ENCODE measurements at regions not wholly inside any gene's neighbourhood (a gene's known extent, or its start where the extent isn't known, plus 50 kb on each side); places are given as distances from the start of the nearest gene placed in this dataset.

GRCh38 chr2:147713349-147713748 is 131.5 kb upstream of the ACVR2A start:
- intact Hi-C loops (cut with DNase I), result no loop called here
- DNase-seq, result no peak

DNA sequence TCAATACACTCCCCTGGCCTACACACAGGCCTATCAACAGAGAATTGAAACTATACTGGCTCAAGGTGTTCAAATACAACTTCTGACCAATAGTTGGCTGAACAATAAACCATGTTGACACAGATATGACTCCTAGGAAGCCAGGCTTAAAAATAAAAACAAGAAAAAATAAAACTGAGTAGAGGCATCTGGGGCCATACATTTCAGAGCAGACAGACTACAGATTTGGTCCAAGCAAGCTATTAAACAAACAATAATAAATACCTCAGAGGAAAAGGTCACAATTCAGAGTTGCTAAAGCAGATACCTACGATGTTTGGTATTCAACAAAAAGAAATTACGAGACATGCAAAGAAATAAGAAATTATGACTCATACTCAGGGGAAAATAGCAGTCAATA is 132.8 kb upstream of the ACVR2A start:
- no peak for DNase-seq
- intact Hi-C loops (cut with DNase I), result no loop called here

- no peak for DNase-seq
- intact Hi-C loops (cut with DNase I), result no loop called here
Measured at GRCh38 chr2:147711031-147711430, 133.8 kb upstream of the ACVR2A start.

- intact Hi-C loops (cut with DNase I), result no loop called here
Measured at GRCh38 chr2:147709655-147710054, 135.2 kb upstream of the ACVR2A start.

GRCh38 chr2:147703171-147703570 is 141.7 kb upstream of the ACVR2A start:
- intact Hi-C loops (cut with DNase I), result no loop called here
- no peak for DNase-seq

More at GRCh38 chr2:147709655-147710054, 135.2 kb upstream of the ACVR2A start:
- DNase-seq, result no peak

- intact Hi-C loops (cut with DNase I), result no loop called here
- DNase-seq, result no peak
Measured at GRCh38 chr2:147698166-147698565, 146.7 kb upstream of the ACVR2A start.

DNA sequence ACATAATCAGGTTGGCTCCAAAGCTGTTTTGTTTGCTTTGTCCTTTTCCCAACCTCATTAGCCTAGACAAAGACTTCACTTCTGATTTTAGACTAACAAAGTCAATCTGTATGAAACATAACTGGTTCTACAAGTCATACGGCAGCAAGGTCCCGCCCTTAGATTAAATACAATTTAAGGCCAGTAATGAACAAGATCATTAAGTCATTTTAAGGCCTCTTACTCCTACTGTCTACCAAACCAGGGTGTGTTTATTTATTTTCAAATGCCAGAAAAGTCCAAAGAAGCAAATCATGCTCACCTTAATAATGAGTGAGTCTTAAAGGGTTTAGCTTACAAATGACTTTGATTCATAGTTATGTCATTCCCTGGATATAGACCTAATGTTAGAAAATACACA is 148.4 kb upstream of the ACVR2A start:
- DNase-seq, result no peak
- intact Hi-C loops (cut with DNase I), result no loop called here

- peak in 1 of 42 donors; percentile 2 for DNase-seq
- intact Hi-C loops (cut with DNase I), result no loop called here
Measured at GRCh38 chr2:147689220-147689909, 155.5 kb upstream of the ACVR2A start.

DNA sequence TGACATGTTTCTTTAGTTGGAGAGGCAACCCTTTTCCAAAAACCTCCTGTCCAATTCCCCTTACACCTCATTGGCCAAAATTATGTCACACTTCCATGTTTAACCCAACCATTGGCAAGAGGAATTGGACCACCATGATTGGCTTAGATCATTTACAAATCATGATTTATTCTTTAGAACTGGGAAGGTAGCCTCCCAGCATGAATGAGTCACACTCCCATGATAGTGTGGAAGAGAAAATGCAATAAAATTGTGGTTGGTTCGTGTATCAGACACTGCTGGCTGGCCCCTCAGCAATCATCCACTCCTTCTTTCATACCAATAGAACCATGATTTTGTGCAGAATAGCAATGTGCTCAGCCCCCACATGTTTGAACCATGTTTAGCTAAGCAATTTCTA is 156.6 kb upstream of the ACVR2A start:
- no peak for DNase-seq
- intact Hi-C loops (cut with DNase I), result no loop called here

DNA sequence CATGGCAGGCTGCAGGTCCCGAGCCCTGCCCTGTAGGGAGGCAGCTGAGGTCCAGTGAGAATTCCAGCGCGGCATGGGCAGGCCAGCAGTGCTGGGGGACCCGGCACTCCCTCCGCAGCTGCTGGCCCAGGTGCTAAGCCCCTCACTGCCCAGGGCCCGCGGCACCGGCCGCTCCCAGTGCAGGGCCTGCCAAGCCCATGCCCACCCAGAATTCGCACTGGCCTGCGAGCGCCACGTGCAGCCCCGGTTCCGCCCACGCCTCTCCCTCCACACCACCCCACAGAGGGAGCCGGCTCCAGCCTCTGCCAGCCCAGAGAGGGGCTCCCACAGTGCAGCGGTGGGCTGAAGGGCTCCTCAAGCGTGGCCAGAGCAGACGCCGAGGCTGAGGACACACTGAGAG is 158.5 kb upstream of the ACVR2A start:
- DNase-seq, result no peak
- intact Hi-C loops (cut with DNase I), result no loop called here

DNA sequence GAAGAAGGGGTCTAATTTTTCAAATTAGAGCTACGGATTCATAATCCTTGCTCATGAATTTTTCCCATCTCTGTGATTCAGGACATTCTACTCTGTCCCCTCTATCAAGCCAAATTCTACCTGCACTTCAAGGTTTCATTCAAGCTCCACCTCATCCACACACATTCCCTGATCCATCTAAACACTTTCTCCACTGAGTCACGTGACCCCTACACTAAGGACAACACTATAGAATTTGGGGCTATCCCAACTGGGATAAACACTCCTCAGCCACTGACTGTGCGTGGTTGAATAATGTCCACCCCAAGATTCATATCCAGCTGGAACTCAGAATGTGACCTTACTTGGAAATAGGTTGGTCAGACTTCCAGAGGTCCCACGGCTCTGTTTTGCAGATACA is 159.9 kb upstream of the ACVR2A start:
- DNase-seq, result no peak
- intact Hi-C loops (cut with DNase I), result no loop called here

GRCh38 chr2:147683380-147683779 is 161.4 kb upstream of the ACVR2A start:
- no peak for DNase-seq

DNA sequence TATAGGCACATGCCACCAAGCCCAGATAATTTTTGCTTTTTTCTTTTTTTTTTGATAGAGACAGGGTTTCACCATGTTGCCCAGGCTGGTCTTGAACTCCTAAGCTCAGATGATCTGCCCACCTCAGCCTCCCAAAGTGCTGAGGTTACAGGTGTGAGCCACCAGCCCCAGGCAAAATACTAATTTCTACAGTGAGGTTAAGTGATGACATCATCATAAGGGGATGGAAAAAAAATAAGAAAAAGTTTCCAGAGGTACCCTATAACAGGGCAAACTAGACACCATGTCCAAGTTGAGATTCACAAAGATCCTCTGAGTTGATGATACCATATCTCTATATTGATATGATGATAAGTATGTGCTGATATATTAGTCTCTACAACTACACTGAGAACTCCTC is 163.7 kb upstream of the ACVR2A start:
- intact Hi-C loops (cut with DNase I), result no loop called here
- no peak for DNase-seq

More at GRCh38 chr2:147683380-147683779, 161.4 kb upstream of the ACVR2A start:
- intact Hi-C loops (cut with DNase I), result no loop called here

- no peak for DNase-seq
- intact Hi-C loops (cut with DNase I), result no loop called here
Measured at GRCh38 chr2:147679955-147680531, 164.8 kb upstream of the ACVR2A start.

DNA sequence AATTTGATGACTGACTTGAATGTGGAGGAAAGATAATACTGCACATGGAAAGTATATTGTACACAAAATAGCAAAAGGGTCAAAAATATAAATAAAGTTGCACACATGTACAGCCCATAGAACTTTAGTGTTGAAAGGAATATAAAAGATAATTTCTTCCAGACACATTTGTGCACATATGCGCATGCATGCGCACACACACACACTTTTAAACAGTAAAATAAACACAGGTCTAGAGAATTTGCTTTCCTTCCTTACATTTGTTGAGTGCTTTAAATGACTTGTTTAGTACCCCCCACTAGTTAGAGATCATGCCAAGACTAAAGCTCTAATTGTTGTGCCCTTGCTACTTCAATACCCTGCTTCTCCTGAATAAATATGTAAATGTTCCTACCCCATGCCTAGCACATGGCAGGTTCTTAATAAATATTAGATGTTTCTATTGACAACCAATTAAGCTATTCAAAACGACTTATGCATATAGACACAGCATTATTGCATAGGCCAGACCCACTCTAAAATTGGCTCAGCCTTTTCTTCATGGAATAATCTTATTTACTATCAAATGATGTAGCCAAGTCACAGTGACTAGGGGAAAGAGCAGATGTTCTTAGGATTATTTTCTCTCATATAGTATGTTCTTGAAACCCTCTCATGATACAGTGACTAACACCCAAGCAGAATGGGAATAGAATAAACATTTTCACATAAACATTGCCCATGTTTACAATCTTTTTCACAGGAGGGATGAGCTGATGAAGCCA is 165.5 kb upstream of the ACVR2A start:
- no peak for DNase-seq
- intact Hi-C loops (cut with DNase I), result no loop called here

DNA sequence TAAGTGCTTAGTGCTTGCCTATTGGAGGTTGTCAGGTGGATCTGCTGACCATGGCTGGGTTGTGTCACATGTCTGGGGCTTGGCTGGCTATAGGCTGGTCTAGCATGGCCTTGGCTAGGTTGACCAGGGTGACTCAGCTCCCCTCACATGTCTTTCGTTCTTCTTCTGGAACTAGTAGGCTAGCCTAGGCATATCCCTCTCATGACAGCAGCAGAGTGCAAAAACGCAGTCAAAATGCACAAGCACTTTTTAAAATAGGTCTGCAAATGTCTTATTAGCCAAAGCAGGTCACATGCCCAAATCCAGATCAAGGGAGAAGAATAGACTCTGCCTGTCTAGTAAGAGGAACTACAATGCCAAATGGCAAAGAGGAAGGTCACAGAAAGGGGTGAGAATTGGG is 179.7 kb upstream of the ACVR2A start:
- no peak for DNase-seq
- intact Hi-C loops (cut with DNase I), result no loop called here

- no peak for DNase-seq
- intact Hi-C loops (cut with DNase I), result no loop called here
Measured at GRCh38 chr2:147663962-147664361, 180.9 kb upstream of the ACVR2A start.

GRCh38 chr2:147663153-147663961 is 181.5 kb upstream of the ACVR2A start:
- DNase-seq, result no peak
- intact Hi-C loops (cut with DNase I), result no loop called here

GRCh38 chr2:147662221-147662620 is 182.6 kb upstream of the ACVR2A start:
- intact Hi-C loops (cut with DNase I), result no loop called here
- DNase-seq, result no peak

DNA sequence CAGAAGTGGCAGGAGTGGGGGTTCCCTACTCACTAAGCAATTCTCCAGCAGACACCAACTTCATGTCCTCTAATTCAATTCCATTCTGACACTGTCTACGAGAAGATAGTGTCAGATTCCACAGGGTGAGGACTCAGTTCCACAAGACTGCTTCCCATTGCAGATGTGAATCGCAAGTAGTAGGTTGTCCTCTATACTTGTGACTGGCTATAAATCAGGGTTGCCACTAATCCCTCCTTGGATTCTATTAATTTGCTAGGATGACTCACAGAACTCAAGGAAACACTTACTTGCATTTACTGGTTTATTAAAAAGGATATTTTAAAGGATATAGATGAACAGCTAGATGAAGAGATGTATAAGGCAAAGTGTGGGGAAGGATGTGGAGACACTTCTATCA is 184.1 kb upstream of the ACVR2A start:
- DNase-seq, result no peak
- intact Hi-C loops (cut with DNase I), result no loop called here

Data from head of caudate nucleus (tissue), 42 donors.